Endothelial cell (in vitro differentiated cells): ENCODE measurements at regions not wholly inside any gene's neighbourhood (a gene's known extent, or its start where the extent isn't known, plus 50 kb on each side); places are given as distances from the start of the nearest gene placed in this dataset.

ENCODE experiments used
- DNase-seq: peaks from one replicate; pipeline ENCODE4 v3.0.0; 2021; ENCODE audit warnings: low spot score
- H3K27ac Mint-ChIP-seq: one replicate; pipeline ENCODE4 v1.8.0; 2021; ENCODE audit warnings: mixed read lengths, inconsistent platforms; ENCODE audit not compliant: unreplicated experiment
- H3K27me3 Mint-ChIP-seq: one replicate; pipeline ENCODE4 v1.8.0; 2021; ENCODE audit warnings: mild to moderate bottlenecking, moderate library complexity, mixed read lengths, inconsistent platforms; ENCODE audit not compliant: unreplicated experiment
- H3K36me3 Mint-ChIP-seq: one replicate; pipeline ENCODE4 v1.8.0; 2021; ENCODE audit warnings: mild to moderate bottlenecking, low read depth, mixed read lengths, inconsistent platforms; ENCODE audit not compliant: unreplicated experiment
- H3K4me1 Mint-ChIP-seq: one replicate; pipeline ENCODE4 v1.8.0; 2021; ENCODE audit warnings: mild to moderate bottlenecking, mixed read lengths, inconsistent platforms; ENCODE audit not compliant: unreplicated experiment
- H3K4me3 Mint-ChIP-seq: one replicate; pipeline ENCODE4 v1.8.0; 2021; ENCODE audit warnings: mild to moderate bottlenecking, mixed read lengths, inconsistent platforms; ENCODE audit not compliant: unreplicated experiment
- H3K9me3 Mint-ChIP-seq: one replicate; pipeline ENCODE4 v1.8.0; 2021; ENCODE audit warnings: mixed read lengths, inconsistent platforms; ENCODE audit not compliant: unreplicated experiment
- CTCF ChIP-seq: fragments of 200-600 bp; sonication (generic); IDR thresholded peaks from one replicate; pipeline ENCODE4 v1.5.0; 2021; ENCODE audit warnings: antibody characterized with exemption; ENCODE audit not compliant: unreplicated experiment

- H3K27ac Mint-ChIP-seq = no peak overlapping the region
- DNase-seq = no peak
- no peak overlapping the region for H3K4me3 Mint-ChIP-seq
- H3K36me3 Mint-ChIP-seq = no peaks in the 10 kb centered on the region
- H3K27me3 Mint-ChIP-seq = no peaks in the 10 kb centered on the region
- peaks cover 6% of the 10 kb centered on the region for H3K4me1 Mint-ChIP-seq
- no peaks in the 10 kb centered on the region for H3K9me3 Mint-ChIP-seq
- TF ChIP-seq CTCF = no peak
Observed at GRCh38 chr11:26149585-26149984, 182.3 kb upstream of the ANO3 start.

- no peak overlapping the region for H3K27ac Mint-ChIP-seq
- peaks cover 4% of the 10 kb centered on the region for H3K4me1 Mint-ChIP-seq
- TF ChIP-seq CTCF = no peak
- H3K36me3 Mint-ChIP-seq = no peaks in the 10 kb centered on the region
- DNase-seq = no peak
- H3K4me3 Mint-ChIP-seq = no peak overlapping the region
- no peaks in the 10 kb centered on the region for H3K27me3 Mint-ChIP-seq
- H3K9me3 Mint-ChIP-seq = no peaks in the 10 kb centered on the region
Observed at GRCh38 chr11:26150031-26150430, 181.9 kb upstream of the ANO3 start.

GRCh38 chr11:26158251-26158650 is 173.7 kb upstream of the ANO3 start:
- no peaks in the 10 kb centered on the region for H3K36me3 Mint-ChIP-seq
- no peak for DNase-seq
- H3K9me3 Mint-ChIP-seq = no peaks in the 10 kb centered on the region
- no peak overlapping the region for H3K4me3 Mint-ChIP-seq
- no peak for TF ChIP-seq CTCF
- H3K27me3 Mint-ChIP-seq = no peaks in the 10 kb centered on the region
- H3K27ac Mint-ChIP-seq = no peak overlapping the region
- H3K4me1 Mint-ChIP-seq = no peaks in the 10 kb centered on the region

GRCh38 chr11:26162291-26162690 is 169.6 kb upstream of the ANO3 start:
- Mint-ChIP-seq H3K27ac (no peak overlapping the region), H3K4me3 (no peak overlapping the region), H3K4me1 (no peaks in the 10 kb centered on the region), H3K9me3 (no peaks in the 10 kb centered on the region), H3K27me3 (no peaks in the 10 kb centered on the region), H3K36me3 (no peaks in the 10 kb centered on the region)
- TF ChIP-seq CTCF = no peak
- no peak for DNase-seq

GRCh38 chr11:26186389-26186788 is 145.5 kb upstream of the ANO3 start:
- H3K4me3 Mint-ChIP-seq = no peak overlapping the region
- H3K36me3 Mint-ChIP-seq = no peaks in the 10 kb centered on the region

More at GRCh38 chr11:26186389-26186788, 145.5 kb upstream of the ANO3 start:
- TF ChIP-seq CTCF = no peak
- DNase-seq = no peak
- H3K27me3 Mint-ChIP-seq = no peaks in the 10 kb centered on the region
- no peak overlapping the region for H3K27ac Mint-ChIP-seq
- H3K9me3 Mint-ChIP-seq = no peaks in the 10 kb centered on the region
- no peaks in the 10 kb centered on the region for H3K4me1 Mint-ChIP-seq
